ENCODE measurements at regions not wholly inside any gene's neighbourhood (a gene's known extent, or its start where the extent isn't known, plus 50 kb on each side); places are given as distances from the start of the nearest gene placed in this dataset.
"Not testable (repeated sequence)": the region's sequence is repeated elsewhere in the genome, so short reads cannot be mapped to it uniquely, and the experiment has no call there.

GRCh38 chr5:117732264-117732663 lies 1157.6 kb upstream of the SEMA6A start:
- DNase-seq (ENCODE audit: low read depth in 2 of 2), result no peak

GRCh38 chr5:117731446-117731845 lies 1156.8 kb upstream of the SEMA6A start:
- DNase-seq (ENCODE audit: low read depth in 2 of 2), result no peak

- not testable (repeated sequence) for DNase-seq (ENCODE audit: low read depth in 2 of 2)
Observed at GRCh38 chr5:117720784-117721183, 1146.2 kb upstream of the SEMA6A start.

- DNase-seq (ENCODE audit: low read depth in 2 of 2), result no peak
Observed at GRCh38 chr5:117719413-117719812, 1144.8 kb upstream of the SEMA6A start.

GRCh38 chr5:117713585-117714198 lies 1139.1 kb upstream of the SEMA6A start:
- DNase-seq (ENCODE audit: low read depth in 2 of 2), result no peak

GRCh38 chr5:117701062-117701461 lies 1126.4 kb upstream of the SEMA6A start:
- no peak for DNase-seq (ENCODE audit: low read depth in 2 of 2)

- DNase-seq (ENCODE audit: low read depth in 2 of 2), result no peak
Observed at GRCh38 chr5:117692606-117693005, 1118.0 kb upstream of the SEMA6A start.

GRCh38 chr5:117691081-117691870 lies 1116.7 kb upstream of the SEMA6A start:
- DNase-seq (ENCODE audit: low read depth in 2 of 2), result no peak

- no peak for DNase-seq (ENCODE audit: low read depth in 2 of 2)
Observed at GRCh38 chr5:117690612-117691011, 1116.0 kb upstream of the SEMA6A start.

- DNase-seq (ENCODE audit: low read depth in 2 of 2), result no peak
Observed at GRCh38 chr5:117686926-117687325, 1112.3 kb upstream of the SEMA6A start.

- no peak for DNase-seq (ENCODE audit: low read depth in 2 of 2)
Observed at GRCh38 chr5:117682416-117682815, 1107.8 kb upstream of the SEMA6A start.

- DNase-seq (ENCODE audit: low read depth in 2 of 2), result no peak
Observed at GRCh38 chr5:117681431-117682254, 1107.0 kb upstream of the SEMA6A start.

GRCh38 chr5:117680426-117680825 lies 1105.8 kb upstream of the SEMA6A start:
- no peak for DNase-seq (ENCODE audit: low read depth in 2 of 2)

GRCh38 chr5:117679046-117679445 lies 1104.4 kb upstream of the SEMA6A start:
- no peak for DNase-seq (ENCODE audit: low read depth in 2 of 2)

GRCh38 chr5:117675646-117676045 lies 1101.0 kb upstream of the SEMA6A start:
- no peak for DNase-seq (ENCODE audit: low read depth in 2 of 2)

GRCh38 chr5:117671551-117671950 lies 1096.9 kb upstream of the SEMA6A start:
- no peak for DNase-seq (ENCODE audit: low read depth in 2 of 2)

- no peak for DNase-seq (ENCODE audit: low read depth in 2 of 2)
Observed at GRCh38 chr5:117667105-117667504, 1092.5 kb upstream of the SEMA6A start.

- DNase-seq (ENCODE audit: low read depth in 2 of 2), result no peak
Observed at GRCh38 chr5:117665121-117665520, 1090.5 kb upstream of the SEMA6A start.

GRCh38 chr5:117662361-117662760 lies 1087.7 kb upstream of the SEMA6A start:
- DNase-seq (ENCODE audit: low read depth in 2 of 2), result no peak

- no peak for DNase-seq (ENCODE audit: low read depth in 2 of 2)
Observed at GRCh38 chr5:117657541-117657940, 1082.9 kb upstream of the SEMA6A start.

- no peak for DNase-seq (ENCODE audit: low read depth in 2 of 2)
Observed at GRCh38 chr5:117652958-117653280, 1078.3 kb upstream of the SEMA6A start.

GRCh38 chr5:117652036-117652957 lies 1077.7 kb upstream of the SEMA6A start:
- DNase-seq (ENCODE audit: low read depth in 2 of 2), result no peak

Measured in stimulated activated CD8-positive, alpha-beta memory T cell treated with anti-CD3 and anti-CD28 coated beads, Interleukin-7, amount 100 ng/mL, for 4 hours (primary cell).